Kidney (tissue), 13 donors: ENCODE measurements at regions not wholly inside any gene's neighbourhood (a gene's known extent, or its start where the extent isn't known, plus 50 kb on each side); places are given as distances from the start of the nearest gene placed in this dataset.

Source experiments
- DNase-seq, 5 donors: peaks; one replicate each; pipeline ENCODE4 v3.0.0-alpha.2; 2013 to 2020
- FAIRE-seq: peaks from 2 replicates; lab custom pipeline; 2012; peaks lifted over from hg19 to GRCh38; lab: Jason Lieb, UNC
- H3K27ac ChIP-seq, 2 donors: one replicate each; pipeline ENCODE4 v1.7.0; 2013; ENCODE audit warnings: low read depth in 2 of 2, low read length in 2 of 2, inconsistent platforms in 1 of 2
- H3K27me3 ChIP-seq: one replicate; pipeline ENCODE4 v1.7.1; 2013; ENCODE audit warnings: low read length, inconsistent platforms; ENCODE audit not compliant: control insufficient read depth, insufficient read depth
- H3K36me3 ChIP-seq, 3 donors: one replicate each; pipeline versions ENCODE4 v1.7.0 to v1.7.1; 2013; ENCODE audit warnings: low read length in 3 of 3, control low read depth in 1 of 3, inconsistent platforms in 1 of 3; ENCODE audit not compliant: insufficient read depth in 3 of 3, control insufficient read depth in 2 of 3
- H3K4me1 ChIP-seq, 3 donors: one replicate each; pipeline versions ENCODE4 v1.7.0 to v1.7.1; 2013; ENCODE audit warnings: low read length in 3 of 3, inconsistent platforms in 1 of 3, low read depth in 1 of 3; ENCODE audit not compliant: control insufficient read depth in 2 of 3, insufficient read depth in 2 of 3
- H3K4me3 ChIP-seq, 3 donors: one replicate each; pipeline versions ENCODE4 v1.7.0 to v1.8.1; 2013; ENCODE audit warnings: low read length in 3 of 3, control low read depth in 1 of 3, inconsistent platforms in 1 of 3
- H3K9ac ChIP-seq, 3 donors: one replicate each; pipeline versions ENCODE4 v1.7.0 to v1.7.1; 2013; ENCODE audit warnings: low read length in 3 of 3, control low read depth in 1 of 3, inconsistent platforms in 1 of 3
- H3K9me3 ChIP-seq, 3 donors: one replicate each; pipeline versions ENCODE4 v1.7.0 to v1.7.1; 2013; ENCODE audit warnings: low read length in 3 of 3, control low read depth in 1 of 3, inconsistent platforms in 1 of 3; ENCODE audit not compliant: control insufficient read depth in 2 of 3, insufficient read depth in 1 of 3
- intact Hi-C: fragments of 100-400 bp; cut with DNase I; formaldehyde crosslinking; loops from one replicate; pipeline ENCODE4 v1.11.1; 2022
- TF ChIP-seq, protein P1 (sequence below): IDR thresholded peaks from 3 replicates; pipeline ENCODE4 v1.5.1; 2012; ENCODE audit warnings: mild to moderate bottlenecking, moderate library complexity, borderline replicate concordance; ENCODE audit not compliant: insufficient read depth; ENCODE audit errors: extremely low read depth
- donor health status: control.
- donor health status: control.
- donor health status: control.
- donor health status: control.
- donor health status: control.
- donor health status: DM: yes; HTN: yes; CAD: no.
- donor health status: Normal renal cell carcinoma (clear cell type).

DNA sequence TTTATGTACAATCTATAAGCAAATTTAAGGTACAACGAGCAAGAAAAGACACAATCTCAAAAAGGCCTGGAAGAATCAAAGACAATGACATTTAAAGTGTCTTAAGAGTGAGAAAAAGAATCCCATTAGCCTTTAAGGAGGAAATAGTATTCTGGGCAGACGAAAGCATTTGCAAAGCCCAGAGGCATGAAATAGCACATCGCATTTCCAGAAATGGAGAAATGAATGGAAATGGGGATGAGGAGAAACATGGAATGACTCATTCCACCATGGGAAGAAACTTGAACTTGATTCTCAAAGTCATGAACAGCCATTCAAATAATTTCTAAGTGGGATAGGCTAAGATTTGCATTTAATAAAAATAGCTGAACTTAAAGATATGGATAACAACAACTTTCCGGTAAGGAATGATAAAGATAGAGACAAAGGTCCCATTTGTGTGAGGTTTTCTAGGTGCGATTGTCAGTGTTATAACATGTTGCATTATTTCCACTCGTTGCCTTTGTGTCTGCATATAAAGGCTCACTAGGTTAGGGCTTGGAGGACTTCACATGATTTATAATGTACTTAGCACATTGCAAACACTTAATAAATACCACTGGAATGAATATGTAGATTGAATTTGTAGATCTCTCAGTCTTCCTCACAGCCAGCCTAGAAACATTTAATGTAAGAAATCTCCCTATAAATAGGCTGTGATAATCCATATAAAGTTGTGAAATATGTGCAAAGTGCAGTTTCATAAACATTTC, 310.3 kb upstream of the KLF6 start:
- intact Hi-C loops, result no loop called here
- FAIRE-seq (no peak), DNase-seq (no peak)

DNA sequence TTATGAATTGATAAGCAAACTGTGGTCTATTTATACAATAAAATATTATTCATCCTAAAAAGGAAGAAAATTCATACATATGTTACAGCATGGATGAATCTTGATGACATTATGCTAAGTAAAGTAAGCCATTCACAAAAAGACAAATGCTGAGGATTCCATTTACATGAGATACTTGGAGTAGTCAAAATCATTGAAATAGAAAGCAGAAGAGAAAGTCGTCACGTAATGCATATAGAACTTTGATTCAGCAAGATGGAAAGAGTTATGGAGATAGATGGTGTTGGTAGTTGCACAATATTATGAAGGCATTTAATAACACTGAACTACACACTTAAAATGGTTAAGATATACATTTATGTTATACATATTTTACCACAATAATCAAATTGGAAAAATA, 309.7 kb upstream of the KLF6 start:
- DNase-seq (no peak), FAIRE-seq (no peak)
- Histone ChIP-seq H3K27me3 (no peaks in the 10 kb centered on the region), H3K9ac (no peak overlapping the region), H3K27ac (no peak overlapping the region), H3K36me3 (no peaks in the 10 kb centered on the region), H3K4me3 (no peak overlapping the region), H3K9me3 (no peaks in the 10 kb centered on the region), H3K4me1 (no peaks in the 10 kb centered on the region)
- intact Hi-C loops, result no loop called here
- TF ChIP-seq, protein P1, sequence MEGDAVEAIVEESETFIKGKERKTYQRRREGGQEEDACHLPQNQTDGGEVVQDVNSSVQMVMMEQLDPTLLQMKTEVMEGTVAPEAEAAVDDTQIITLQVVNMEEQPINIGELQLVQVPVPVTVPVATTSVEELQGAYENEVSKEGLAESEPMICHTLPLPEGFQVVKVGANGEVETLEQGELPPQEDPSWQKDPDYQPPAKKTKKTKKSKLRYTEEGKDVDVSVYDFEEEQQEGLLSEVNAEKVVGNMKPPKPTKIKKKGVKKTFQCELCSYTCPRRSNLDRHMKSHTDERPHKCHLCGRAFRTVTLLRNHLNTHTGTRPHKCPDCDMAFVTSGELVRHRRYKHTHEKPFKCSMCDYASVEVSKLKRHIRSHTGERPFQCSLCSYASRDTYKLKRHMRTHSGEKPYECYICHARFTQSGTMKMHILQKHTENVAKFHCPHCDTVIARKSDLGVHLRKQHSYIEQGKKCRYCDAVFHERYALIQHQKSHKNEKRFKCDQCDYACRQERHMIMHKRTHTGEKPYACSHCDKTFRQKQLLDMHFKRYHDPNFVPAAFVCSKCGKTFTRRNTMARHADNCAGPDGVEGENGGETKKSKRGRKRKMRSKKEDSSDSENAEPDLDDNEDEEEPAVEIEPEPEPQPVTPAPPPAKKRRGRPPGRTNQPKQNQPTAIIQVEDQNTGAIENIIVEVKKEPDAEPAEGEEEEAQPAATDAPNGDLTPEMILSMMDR, result no peak

More for the DNA sequence above, 310.3 kb upstream of the KLF6 start:
- Histone ChIP-seq H3K9ac (no peak overlapping the region), H3K27ac (no peak overlapping the region), H3K9me3 (no peaks in the 10 kb centered on the region), H3K4me1 (no peaks in the 10 kb centered on the region), H3K36me3 (no peaks in the 10 kb centered on the region), H3K27me3 (no peaks in the 10 kb centered on the region), H3K4me3 (no peak overlapping the region)
- TF ChIP-seq, protein P1, result no peak

DNA sequence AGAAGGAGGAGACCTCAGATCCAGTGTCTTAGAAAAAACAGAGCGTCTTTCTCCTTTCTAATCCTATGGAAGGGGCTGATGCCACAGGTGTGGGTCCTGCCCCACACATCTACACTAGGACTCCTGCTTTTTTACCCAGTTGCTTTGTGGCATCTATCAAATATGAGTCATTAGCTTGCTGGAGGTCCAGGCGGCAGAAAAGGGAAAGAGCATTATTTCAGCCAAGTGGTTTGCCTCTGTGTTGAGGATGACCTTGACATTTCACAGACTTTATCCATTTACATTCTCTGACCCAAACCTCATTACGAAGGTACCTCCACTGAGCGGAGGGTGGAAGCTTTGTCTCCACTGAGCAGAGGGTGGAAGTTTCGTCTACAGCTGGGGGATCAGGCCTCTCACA, 308.4 kb upstream of the KLF6 start:
- Histone ChIP-seq H3K9me3 (no peaks in the 10 kb centered on the region), H3K4me1 (no peaks in the 10 kb centered on the region), H3K4me3 (no peak overlapping the region), H3K27ac (no peak overlapping the region), H3K27me3 (no peaks in the 10 kb centered on the region), H3K36me3 (no peaks in the 10 kb centered on the region), H3K9ac (no peak overlapping the region)
- TF ChIP-seq, protein P1, result no peak
- intact Hi-C loops, result no loop called here
- DNase-seq (no peak), FAIRE-seq (no peak)
